GM23248 (cell line): ENCODE measurements at regions not wholly inside any gene's neighbourhood (a gene's known extent, or its start where the extent isn't known, plus 50 kb on each side); places are given as distances from the start of the nearest gene placed in this dataset.

ENCODE experiments used
- EZH2 ChIP-seq: fragments of 200-600 bp; sonication (generic); IDR thresholded peaks from 2 replicates; pipeline ENCODE4 v1.6.1; 2018; ENCODE audit warnings: antibody characterized with exemption, mild to moderate bottlenecking; ENCODE audit not compliant: insufficient read depth, poor library complexity, severe bottlenecking
- EZH2phosphoT487 ChIP-seq: fragments of 200-600 bp; sonication (generic); IDR thresholded peaks from 2 replicates; pipeline ENCODE4 v1.6.1; 2018; ENCODE audit warnings: antibody characterized with exemption, moderate library complexity, mild to moderate bottlenecking, low read depth; ENCODE audit not compliant: insufficient read depth

- TF ChIP-seq EZH2 = no peak
- no peak for TF ChIP-seq EZH2phosphoT487
Measured at GRCh38 chr3:98962951-98963350, 61.5 kb upstream of the DCBLD2 start.
